EH (cell line): ENCODE measurements at regions not wholly inside any gene's neighbourhood (a gene's known extent, or its start where the extent isn't known, plus 50 kb on each side); places are given as distances from the start of the nearest gene placed in this dataset.

ENCODE experiments used
- DNase-seq: peaks from one replicate; pipeline ENCODE4 v3.0.0-alpha.2; 2015; ENCODE audit warnings: low read depth

GRCh38 chr5:175242207-175242606, 201.8 kb downstream of the DRD1 start:
- DNase-seq: no peak

- DNase-seq: no peak
These were observed 205.7 kb downstream of the DRD1 start for GRCh38 chr5:175238326-175238725.

GRCh38 chr5:175236176-175236575, 207.8 kb downstream of the DRD1 start:
- DNase-seq: no peak

DNA sequence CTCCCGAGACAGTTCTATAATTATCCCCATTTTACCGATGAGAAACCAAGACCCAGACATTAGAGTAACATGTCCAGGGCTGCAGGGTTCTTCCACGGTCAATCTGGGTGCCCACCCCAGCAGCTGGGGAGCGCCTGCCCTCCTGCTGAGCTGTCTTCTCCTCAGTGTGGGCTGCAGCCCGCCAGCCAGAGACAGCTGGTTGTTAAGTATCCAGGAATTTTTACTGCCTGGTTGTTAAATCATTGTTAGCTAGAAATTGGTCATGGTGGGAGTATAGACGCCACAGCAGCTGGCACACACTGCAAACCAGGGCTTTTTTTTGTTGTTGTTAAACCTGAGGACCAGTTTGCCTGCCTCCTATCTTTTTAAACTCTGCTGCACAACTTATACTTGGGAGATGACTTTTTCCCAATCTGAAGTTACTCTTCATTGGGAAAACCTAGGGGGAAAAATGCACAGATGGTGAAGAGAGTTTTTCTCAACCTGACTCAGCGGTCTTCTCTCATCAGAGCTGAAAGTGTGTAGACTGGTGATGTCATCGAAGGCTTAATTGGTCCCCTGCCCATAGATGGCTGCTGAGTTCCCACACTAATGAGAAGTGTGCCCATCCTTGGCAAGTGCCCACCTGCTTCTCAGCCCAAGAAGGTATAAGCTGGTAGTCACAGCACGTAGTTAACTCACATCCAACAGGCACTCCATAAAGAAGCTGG, 208.6 kb downstream of the DRD1 start:
- peak; percentile 69 for DNase-seq

- DNase-seq: no peak
These were observed 213.7 kb downstream of the DRD1 start for GRCh38 chr5:175230299-175230698.

GRCh38 chr5:175226506-175226905, 217.5 kb downstream of the DRD1 start:
- no peak for DNase-seq

GRCh38 chr5:175223291-175223690, 220.7 kb downstream of the DRD1 start:
- no peak for DNase-seq

DNA sequence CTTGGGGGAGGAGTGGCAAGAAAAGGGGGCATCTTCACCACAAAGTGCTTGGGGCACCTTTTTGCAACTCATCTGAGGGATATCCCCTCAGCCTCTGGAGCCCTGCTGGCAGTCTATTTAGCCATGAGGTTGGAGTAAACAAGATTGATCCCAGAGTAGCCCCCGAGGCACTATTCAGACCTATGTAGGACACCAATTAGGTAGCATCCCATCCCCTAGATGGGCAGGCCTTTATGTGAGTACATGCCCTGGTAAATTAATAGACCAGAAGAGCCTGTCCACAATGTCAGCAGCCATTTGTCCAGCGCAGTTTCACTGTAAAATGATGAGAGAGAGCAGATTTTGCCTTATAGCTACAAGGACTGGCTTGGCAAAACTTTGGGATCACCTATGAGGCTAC, 221.4 kb downstream of the DRD1 start:
- DNase-seq: no peak

- peak; percentile 24 for DNase-seq
These were observed 223.4 kb downstream of the DRD1 start for GRCh38 chr5:175220549-175220948.

GRCh38 chr5:175219366-175219765, 224.6 kb downstream of the DRD1 start:
- peak; percentile 68 for DNase-seq

DNA sequence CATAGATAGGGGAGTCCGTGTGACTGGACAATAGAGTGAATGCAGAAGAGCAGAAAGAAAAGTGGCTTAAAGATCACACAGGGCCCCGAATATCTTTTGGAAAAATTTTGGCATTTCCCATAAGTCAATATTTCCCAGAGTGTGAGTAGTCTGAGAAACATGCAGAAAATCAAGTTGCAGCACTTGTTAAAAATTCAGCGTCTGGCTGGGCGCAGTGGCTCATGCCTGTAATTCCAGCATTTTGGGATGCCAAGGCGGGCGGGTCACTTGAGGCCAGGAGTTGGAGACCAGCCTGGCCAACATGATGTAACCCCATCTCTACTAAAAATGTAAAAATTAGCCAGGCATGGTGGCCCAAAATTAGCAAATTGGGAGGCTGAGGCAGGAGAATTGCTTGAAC, 227.0 kb downstream of the DRD1 start:
- DNase-seq: peak; percentile 82

GRCh38 chr5:175215906-175216305, 228.1 kb downstream of the DRD1 start:
- DNase-seq: no peak

DNA sequence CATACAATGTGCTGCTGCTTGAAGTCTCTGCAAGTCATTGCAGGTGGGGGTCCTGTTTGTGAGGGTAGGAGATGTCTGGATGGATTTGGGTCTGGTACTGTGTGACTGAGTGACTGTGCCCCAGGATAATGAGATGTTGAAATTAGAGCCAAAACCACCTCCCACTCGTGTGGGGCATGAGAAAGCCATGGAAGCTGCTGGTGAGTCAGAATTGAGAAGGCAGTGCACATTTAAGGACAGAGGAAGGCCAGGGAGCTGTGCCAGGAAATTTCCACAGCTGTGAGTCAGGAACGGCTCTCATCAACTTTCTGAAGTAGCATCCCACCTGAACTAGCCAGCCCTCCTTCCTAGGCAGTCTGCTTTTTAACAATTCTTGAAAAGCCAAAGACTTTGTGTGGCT, 229.8 kb downstream of the DRD1 start:
- DNase-seq: peak; percentile 86

GRCh38 chr5:175211956-175212756, 231.8 kb downstream of the DRD1 start:
- DNase-seq: no peak

- DNase-seq: no peak
These were observed 236.5 kb downstream of the DRD1 start for GRCh38 chr5:175207321-175208040.

- no peak for DNase-seq
These were observed 237.3 kb downstream of the DRD1 start for GRCh38 chr5:175206669-175207068.

- peak; percentile 39 for DNase-seq
These were observed 241.4 kb downstream of the DRD1 start for GRCh38 chr5:175202463-175203068.

- no peak for DNase-seq
These were observed 242.6 kb downstream of the DRD1 start for GRCh38 chr5:175201393-175201792.

DNA sequence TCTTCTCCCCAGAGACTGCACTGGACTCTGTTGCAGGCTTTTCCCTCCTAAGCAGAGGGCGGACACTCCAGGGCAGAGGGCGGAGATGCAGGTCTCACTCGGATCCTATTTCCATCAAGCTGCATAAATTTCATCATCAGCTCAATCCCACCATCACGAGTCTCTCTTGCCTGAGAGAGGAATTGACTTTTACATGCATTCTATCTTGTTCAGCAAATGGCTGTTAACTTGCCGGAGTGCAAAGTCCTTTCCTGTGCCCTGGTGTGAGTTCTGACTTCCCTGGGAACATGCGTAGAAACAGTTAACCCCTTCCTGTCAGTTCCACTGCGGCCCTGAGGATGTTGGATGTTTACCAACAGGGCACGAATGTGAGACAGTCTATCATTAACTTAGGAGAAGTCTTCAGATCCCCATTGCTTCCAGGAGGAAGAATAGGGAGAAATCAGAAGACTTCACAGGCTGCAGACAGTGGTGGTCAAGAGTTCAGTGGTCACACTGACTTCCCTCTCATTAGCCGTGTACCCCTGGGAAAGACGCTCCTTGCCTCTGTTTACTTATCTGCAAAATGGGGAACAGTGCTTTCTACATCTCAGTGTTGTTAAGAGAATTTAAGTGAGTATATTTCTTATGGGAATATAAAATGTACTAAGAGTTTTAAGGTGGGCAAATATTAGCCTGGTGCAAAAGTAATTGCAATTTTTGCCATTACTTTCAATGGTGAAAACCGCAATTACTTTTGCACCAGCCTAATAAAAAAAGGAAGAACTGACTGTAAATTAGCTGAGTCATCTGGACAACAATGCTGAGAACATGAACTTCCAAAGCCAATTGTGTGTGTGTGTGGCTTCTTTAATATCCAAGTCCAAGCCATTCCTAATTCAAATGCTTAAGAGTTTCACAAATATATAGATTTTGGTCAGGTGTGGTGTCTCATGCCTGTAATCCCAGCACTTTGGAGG, 248.0 kb downstream of the DRD1 start:
- peak; percentile 18 for DNase-seq

DNA sequence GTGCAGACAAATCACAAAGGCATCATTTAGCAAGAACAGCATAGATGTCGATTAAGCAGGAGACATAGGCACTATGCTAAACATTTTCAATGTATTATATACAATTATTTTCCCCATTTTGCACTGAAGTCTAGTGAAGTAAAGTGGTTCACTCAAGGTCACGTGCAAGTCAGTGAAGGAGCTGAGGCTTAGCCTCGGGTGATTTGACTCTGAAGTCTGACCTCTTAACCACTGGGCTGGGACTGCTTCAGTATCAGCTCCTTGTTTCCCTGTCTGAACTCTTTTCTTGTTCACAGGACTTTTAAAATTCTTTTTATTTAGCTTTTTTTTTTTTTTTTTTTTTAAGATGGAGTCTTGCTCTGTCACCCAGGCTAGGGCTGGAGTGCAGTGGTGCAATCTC, 262.7 kb downstream of the DRD1 start:
- no peak for DNase-seq

DNA sequence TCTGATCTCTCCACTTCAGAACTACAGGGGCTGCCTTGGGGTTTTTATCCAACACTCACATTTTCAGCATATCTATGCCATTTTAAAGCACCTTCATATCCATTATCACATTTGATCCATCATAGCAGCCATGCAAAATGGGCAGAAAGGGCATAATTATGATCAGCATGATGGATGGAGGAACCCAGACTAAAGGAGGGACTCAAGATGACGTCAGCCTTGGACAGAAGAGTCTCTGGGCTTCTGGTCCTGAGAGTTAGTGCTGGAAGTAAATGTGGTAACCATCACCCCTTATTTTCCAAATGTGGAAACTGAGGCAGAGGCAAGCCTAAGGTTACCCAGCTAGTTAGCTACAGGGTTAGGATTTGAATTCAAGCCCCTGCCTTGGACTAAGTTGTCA, 273.1 kb downstream of the DRD1 start:
- DNase-seq: no peak
